ENCODE measurements at regions not wholly inside any gene's neighbourhood (a gene's known extent, or its start where the extent isn't known, plus 50 kb on each side); places are given as distances from the start of the nearest gene placed in this dataset.
"Not testable (repeated sequence)": the region's sequence is repeated elsewhere in the genome, so short reads cannot be mapped to it uniquely, and the experiment has no call there.

GRCh38 chr6:73972518-73972917, 276.5 kb downstream of the CD109 start:
- DNase-seq, result not testable (repeated sequence)

GRCh38 chr6:73969971-73970970, 274.3 kb downstream of the CD109 start:
- peak; percentile 2 for DNase-seq

- DNase-seq, result no peak
Observed at GRCh38 chr6:73968221-73968757, 272.3 kb downstream of the CD109 start.

- no peak for DNase-seq
Observed at GRCh38 chr6:73965539-73966029, 269.6 kb downstream of the CD109 start.

- DNase-seq, result no peak
Observed at GRCh38 chr6:73964241-73964854, 268.3 kb downstream of the CD109 start.

- DNase-seq, result no peak
Observed at GRCh38 chr6:73962884-73963283, 266.9 kb downstream of the CD109 start.

- no peak for DNase-seq
Observed at GRCh38 chr6:73956305-73956704, 260.3 kb downstream of the CD109 start.

GRCh38 chr6:73955800-73956199, 259.8 kb downstream of the CD109 start:
- no peak for DNase-seq

- DNase-seq, result no peak
Observed at GRCh38 chr6:73954881-73955280, 258.9 kb downstream of the CD109 start.

- no peak for DNase-seq
Observed at GRCh38 chr6:73951183-73951582, 255.2 kb downstream of the CD109 start.

- DNase-seq, result no peak
Observed at GRCh38 chr6:73943930-73944652, 248.1 kb downstream of the CD109 start.

- DNase-seq, result no peak
Observed at GRCh38 chr6:73943411-73943810, 247.4 kb downstream of the CD109 start.

GRCh38 chr6:73942592-73943186, 246.7 kb downstream of the CD109 start:
- DNase-seq, result no peak

GRCh38 chr6:73941892-73942291, 245.9 kb downstream of the CD109 start:
- DNase-seq, result no peak

GRCh38 chr6:73937805-73938204, 241.8 kb downstream of the CD109 start:
- DNase-seq, result no peak

- DNase-seq, result no peak
Observed at GRCh38 chr6:73932866-73933265, 236.9 kb downstream of the CD109 start.

- no peak for DNase-seq
Observed at GRCh38 chr6:73929405-73929804, 233.4 kb downstream of the CD109 start.

- no peak for DNase-seq
Observed at GRCh38 chr6:73927421-73927820, 231.4 kb downstream of the CD109 start.

- not testable (repeated sequence) for DNase-seq
Observed at GRCh38 chr6:73925703-73926102, 229.7 kb downstream of the CD109 start.

GRCh38 chr6:73923905-73924485, 228.0 kb downstream of the CD109 start:
- DNase-seq, result no peak

GRCh38 chr6:73903155-73903554, 207.2 kb downstream of the CD109 start:
- DNase-seq, result no peak

- DNase-seq, result no peak
Observed at GRCh38 chr6:73901986-73902385, 206.0 kb downstream of the CD109 start.

All from NCI-H2029 (cell line).